NCI-H2227 (cell line): ENCODE measurements at regions not wholly inside any gene's neighbourhood (a gene's known extent, or its start where the extent isn't known, plus 50 kb on each side); places are given as distances from the start of the nearest gene placed in this dataset.

Experiments used
- DNase-seq: peaks from one replicate; lab custom pipeline; 2025; ENCODE audit not compliant: unreplicated experiment; lab: John Stamatoyannopoulos, UW

GRCh38 chr22:48707763-48708557, 1119.7 kb downstream of the BRD1 start:
- DNase-seq, result no peak

- DNase-seq, result no peak
These were observed 1120.5 kb downstream of the BRD1 start for GRCh38 chr22:48706934-48707762.

GRCh38 chr22:48705917-48706605, 1121.6 kb downstream of the BRD1 start:
- DNase-seq, result no peak

GRCh38 chr22:48705159-48705916, 1122.3 kb downstream of the BRD1 start:
- DNase-seq, result no peak

- DNase-seq, result no peak
These were observed 1123.3 kb downstream of the BRD1 start for GRCh38 chr22:48704335-48704734.

- DNase-seq, result no peak
These were observed 1124.3 kb downstream of the BRD1 start for GRCh38 chr22:48703265-48703941.

- DNase-seq, result no peak
These were observed 1125.0 kb downstream of the BRD1 start for GRCh38 chr22:48702573-48703264.

- no peak for DNase-seq
These were observed 1126.2 kb downstream of the BRD1 start for GRCh38 chr22:48701296-48702030.

- DNase-seq, result no peak
These were observed 1126.9 kb downstream of the BRD1 start for GRCh38 chr22:48700566-48701295.

- DNase-seq, result no peak
These were observed 1127.5 kb downstream of the BRD1 start for GRCh38 chr22:48700180-48700565.

GRCh38 chr22:48699511-48699910, 1128.2 kb downstream of the BRD1 start:
- no peak for DNase-seq

GRCh38 chr22:48698618-48699017, 1129.1 kb downstream of the BRD1 start:
- DNase-seq, result no peak

GRCh38 chr22:48697694-48698276, 1129.9 kb downstream of the BRD1 start:
- DNase-seq, result no peak

- no peak for DNase-seq
These were observed 1130.5 kb downstream of the BRD1 start for GRCh38 chr22:48697223-48697622.

GRCh38 chr22:48696371-48696770, 1131.3 kb downstream of the BRD1 start:
- DNase-seq, result no peak

GRCh38 chr22:48695731-48696305, 1131.9 kb downstream of the BRD1 start:
- no peak for DNase-seq

- no peak for DNase-seq
These were observed 1132.4 kb downstream of the BRD1 start for GRCh38 chr22:48695251-48695650.
